Activated CD8-positive, alpha-beta T cell treated with anti-CD3 and anti-CD28 coated beads for 36 hours (primary cell): ENCODE measurements at regions not wholly inside any gene's neighbourhood (a gene's known extent, or its start where the extent isn't known, plus 50 kb on each side); places are given as distances from the start of the nearest gene placed in this dataset.

ENCODE experiments used
- ATAC-seq: fragments of 200-7000 bp; cut with Tn5 transposase; one replicate; pipeline ENCODE4 v1.10.0; 2021; ENCODE audit warnings: mild to moderate bottlenecking, moderate library complexity
- CTCF ChIA-PET: fragments of 350-600 bp; sonication (Branson Sonifier 250); formaldehyde crosslinking; loops from one replicate; lab custom pipeline; 2021; ENCODE audit warnings: antibody characterized with exemption; lab: Charles Lee
- POLR2A ChIA-PET: fragments of 350-600 bp; sonication (Branson Sonifier 250); formaldehyde crosslinking; loops from one replicate; lab custom pipeline; 2021; ENCODE audit warnings: antibody characterized with exemption; lab: Charles Lee
- DNase-seq: peaks from one replicate; pipeline ENCODE4 v3.0.0-alpha.2; 2020
- H3K27ac Mint-ChIP-seq: one replicate; pipeline ENCODE4 v1.8.0; 2021; ENCODE audit warnings: mild to moderate bottlenecking, mixed read lengths
- H3K27me3 Mint-ChIP-seq: one replicate; pipeline ENCODE4 v1.8.0; 2021; ENCODE audit warnings: mixed read lengths
- H3K36me3 Mint-ChIP-seq: one replicate; pipeline ENCODE4 v1.8.0; 2021; ENCODE audit warnings: low read depth, mixed read lengths
- H3K4me1 Mint-ChIP-seq: one replicate; pipeline ENCODE4 v1.8.0; 2021; ENCODE audit warnings: low read depth, mixed read lengths
- H3K4me3 Mint-ChIP-seq: one replicate; pipeline ENCODE4 v1.8.0; 2021; ENCODE audit warnings: mild to moderate bottlenecking, moderate library complexity, mixed read lengths
- H3K9me3 Mint-ChIP-seq: one replicate; pipeline ENCODE4 v1.8.0; 2021; ENCODE audit warnings: mixed read lengths
- intact Hi-C: fragments of 100-400 bp; cut with micrococcal nuclease; formaldehyde crosslinking; loops from one replicate; pipeline ENCODE4 v1.10.0; 2022
- TF ChIP-seq, protein P1 (sequence below): fragments of 200-600 bp; IDR thresholded peaks from one replicate; pipeline ENCODE4 v1.8.0; 2022; ENCODE audit warnings: antibody characterized with exemption, mild to moderate bottlenecking

DNA sequence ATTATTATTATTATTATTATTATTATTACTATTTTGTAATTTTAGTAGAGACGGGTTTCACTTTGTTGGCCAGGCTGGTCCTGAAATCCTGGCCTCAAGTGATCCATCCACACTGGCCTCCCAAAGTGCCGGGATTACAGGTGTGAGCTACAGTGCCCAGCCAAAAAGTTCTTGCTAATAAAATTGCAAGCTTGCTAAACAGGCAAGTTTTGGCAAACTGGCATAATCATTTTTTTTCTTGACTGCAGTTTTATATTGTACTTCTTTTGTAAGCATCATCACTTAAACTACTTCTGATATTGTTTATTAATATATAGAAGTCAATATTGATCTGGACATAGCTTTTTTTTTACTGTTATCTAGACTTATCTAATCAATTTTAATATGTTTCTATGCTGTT is 536.4 kb downstream of the LRFN5 start:
- Mint-ChIP-seq H3K27ac (no peak overlapping the region), H3K4me1 (no peaks in the 10 kb centered on the region), H3K27me3 (no peaks in the 10 kb centered on the region), H3K9me3 (peaks cover 7% of the 10 kb centered on the region), H3K36me3 (no peaks in the 10 kb centered on the region), H3K4me3 (no peak overlapping the region)
- intact Hi-C loops = no loop called here
- POLR2A ChIA-PET = no interaction called here
- ATAC-seq = no peak
- DNase-seq = no peak
- CTCF ChIA-PET = no interaction called here
- TF ChIP-seq, protein P1, sequence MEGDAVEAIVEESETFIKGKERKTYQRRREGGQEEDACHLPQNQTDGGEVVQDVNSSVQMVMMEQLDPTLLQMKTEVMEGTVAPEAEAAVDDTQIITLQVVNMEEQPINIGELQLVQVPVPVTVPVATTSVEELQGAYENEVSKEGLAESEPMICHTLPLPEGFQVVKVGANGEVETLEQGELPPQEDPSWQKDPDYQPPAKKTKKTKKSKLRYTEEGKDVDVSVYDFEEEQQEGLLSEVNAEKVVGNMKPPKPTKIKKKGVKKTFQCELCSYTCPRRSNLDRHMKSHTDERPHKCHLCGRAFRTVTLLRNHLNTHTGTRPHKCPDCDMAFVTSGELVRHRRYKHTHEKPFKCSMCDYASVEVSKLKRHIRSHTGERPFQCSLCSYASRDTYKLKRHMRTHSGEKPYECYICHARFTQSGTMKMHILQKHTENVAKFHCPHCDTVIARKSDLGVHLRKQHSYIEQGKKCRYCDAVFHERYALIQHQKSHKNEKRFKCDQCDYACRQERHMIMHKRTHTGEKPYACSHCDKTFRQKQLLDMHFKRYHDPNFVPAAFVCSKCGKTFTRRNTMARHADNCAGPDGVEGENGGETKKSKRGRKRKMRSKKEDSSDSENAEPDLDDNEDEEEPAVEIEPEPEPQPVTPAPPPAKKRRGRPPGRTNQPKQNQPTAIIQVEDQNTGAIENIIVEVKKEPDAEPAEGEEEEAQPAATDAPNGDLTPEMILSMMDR = no peak

GRCh38 chr14:42141328-42141727 is 534.7 kb downstream of the LRFN5 start:
- intact Hi-C loops = no loop called here
- TF ChIP-seq, protein P1 = no peak
- Mint-ChIP-seq H3K27me3 (no peaks in the 10 kb centered on the region), H3K27ac (no peak overlapping the region), H3K9me3 (peaks cover 8% of the 10 kb centered on the region), H3K36me3 (no peaks in the 10 kb centered on the region), H3K4me3 (no peak overlapping the region), H3K4me1 (no peaks in the 10 kb centered on the region)
- CTCF ChIA-PET = no interaction called here
- POLR2A ChIA-PET = no interaction called here
- ATAC-seq (no peak), DNase-seq (no peak)

- Mint-ChIP-seq H3K27me3 (no peaks in the 10 kb centered on the region), H3K4me1 (no peaks in the 10 kb centered on the region), H3K27ac (no peak overlapping the region), H3K9me3 (peaks cover 9% of the 10 kb centered on the region), H3K36me3 (no peaks in the 10 kb centered on the region), H3K4me3 (no peak overlapping the region)
- ChIA-PET CTCF (no interaction called here), POLR2A (no interaction called here)
- ATAC-seq = no peak
- intact Hi-C loops = no loop called here
- TF ChIP-seq, protein P1 = no peak
- DNase-seq = no peak
These were observed 534.2 kb downstream of the LRFN5 start for GRCh38 chr14:42140831-42141279.

GRCh38 chr14:42140001-42140400 is 533.3 kb downstream of the LRFN5 start:
- H3K27me3 Mint-ChIP-seq = no peaks in the 10 kb centered on the region
- intact Hi-C loops = no loop called here
- H3K9me3 Mint-ChIP-seq = peaks cover 8% of the 10 kb centered on the region
- H3K36me3 Mint-ChIP-seq = no peaks in the 10 kb centered on the region
- H3K4me1 Mint-ChIP-seq = no peaks in the 10 kb centered on the region
- no peak overlapping the region for H3K27ac Mint-ChIP-seq
- TF ChIP-seq, protein P1 = no peak
- ChIA-PET POLR2A (no interaction called here), CTCF (no interaction called here)
- DNase-seq (no peak), ATAC-seq (no peak)
- H3K4me3 Mint-ChIP-seq = no peak overlapping the region

DNA sequence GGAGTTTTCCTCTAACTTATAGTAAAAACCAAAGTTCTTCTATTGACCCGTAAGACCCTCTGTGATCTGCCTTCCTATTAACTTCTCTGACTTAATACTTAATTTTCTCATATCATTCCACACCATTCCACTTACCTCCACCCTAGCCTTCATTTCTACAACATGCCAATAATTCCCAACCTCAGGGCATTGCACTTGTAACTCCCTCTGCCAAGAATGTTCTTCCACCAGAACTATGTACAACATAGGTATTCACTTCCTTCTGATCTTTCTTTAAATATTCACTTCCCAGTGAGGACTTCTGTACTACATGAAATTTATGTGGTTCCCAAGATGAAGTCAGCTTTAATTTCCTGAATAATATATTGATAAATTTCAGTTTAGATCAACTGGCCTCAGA is 531.7 kb downstream of the LRFN5 start:
- ChIA-PET POLR2A (no interaction called here), CTCF (no interaction called here)
- no peaks in the 10 kb centered on the region for H3K27me3 Mint-ChIP-seq
- TF ChIP-seq, protein P1 = no peak
- intact Hi-C loops = no loop called here
- H3K4me3 Mint-ChIP-seq = no peak overlapping the region
- no peak for DNase-seq
- ATAC-seq = no peak
- no peak overlapping the region for H3K27ac Mint-ChIP-seq
- H3K36me3 Mint-ChIP-seq = no peaks in the 10 kb centered on the region
- H3K9me3 Mint-ChIP-seq = peaks cover 7% of the 10 kb centered on the region
- H3K4me1 Mint-ChIP-seq = no peaks in the 10 kb centered on the region
